Liver (tissue), 8 donors: ENCODE measurements at regions not wholly inside any gene's neighbourhood (a gene's known extent, or its start where the extent isn't known, plus 50 kb on each side); places are given as distances from the start of the nearest gene placed in this dataset.

Experiments used
- DNase-seq: peaks from one replicate; pipeline ENCODE4 v3.0.0-alpha.2; 2017; ENCODE audit warnings: low spot score
- H3K27ac ChIP-seq, 2 donors: one replicate each; pipeline ENCODE4 v1.7.0; 2013; ENCODE audit warnings: inconsistent platforms in 2 of 2, low read length in 2 of 2, control low read depth in 1 of 2, low read depth in 1 of 2, mild to moderate bottlenecking in 1 of 2
- H3K27me3 ChIP-seq, 4 donors: one replicate each; pipeline versions ENCODE4 v1.6.1 to v1.7.0; 2013; ENCODE audit warnings: low read length in 3 of 4, inconsistent platforms in 1 of 4, mild to moderate bottlenecking in 1 of 4, moderate library complexity in 1 of 4; ENCODE audit not compliant: control insufficient read depth in 4 of 4, insufficient read depth in 4 of 4
- H3K36me3 ChIP-seq, 4 donors: one replicate each; pipeline versions ENCODE4 v1.6.1 to v1.7.0; 2013; ENCODE audit warnings: low read length in 3 of 4, mild to moderate bottlenecking in 3 of 4, low read depth in 1 of 4, moderate library complexity in 1 of 4; ENCODE audit not compliant: control insufficient read depth in 4 of 4, insufficient read depth in 3 of 4
- H3K4me1 ChIP-seq, 4 donors: one replicate each; pipeline versions ENCODE4 v1.6.1 to v1.7.0; 2013; ENCODE audit warnings: low read length in 3 of 4, mild to moderate bottlenecking in 3 of 4, moderate library complexity in 1 of 4; ENCODE audit not compliant: control insufficient read depth in 4 of 4, insufficient read depth in 4 of 4
- H3K4me3 ChIP-seq, 3 donors: one replicate each; pipeline versions ENCODE4 v1.6.1 to v1.7.0; 2013; ENCODE audit warnings: low read length in 3 of 3, control low read depth in 1 of 3, low read depth in 1 of 3, mild to moderate bottlenecking in 1 of 3
- H3K9ac ChIP-seq, 2 donors: one replicate each; pipeline ENCODE4 v1.7.0; 2013; ENCODE audit warnings: low read length in 2 of 2, mild to moderate bottlenecking in 2 of 2, moderate library complexity in 2 of 2, control low read depth in 1 of 2, low read depth in 1 of 2
- H3K9me3 ChIP-seq, 4 donors: one replicate each; pipeline versions ENCODE4 v1.6.1 to v1.7.0; 2013; ENCODE audit warnings: low read length in 3 of 4; ENCODE audit not compliant: control insufficient read depth in 4 of 4
- EGR1 ChIP-seq, 2 donors: IDR thresholded peaks; 2 replicates each; pipeline ENCODE4 v1.6.1; 2016 to 2018; ENCODE audit warnings: antibody characterized with exemption in 2 of 2, low read depth in 2 of 2
- FOXA1 ChIP-seq: IDR thresholded peaks from 2 replicates; pipeline ENCODE4 v1.6.1; 2016; ENCODE audit warnings: antibody characterized with exemption
- FOXA2 ChIP-seq: IDR thresholded peaks from 2 replicates; pipeline ENCODE4 v1.6.1; 2016; ENCODE audit warnings: antibody characterized with exemption
- GABPA ChIP-seq, 2 donors: IDR thresholded peaks in 1 of 2; conservative IDR thresholded peaks in 1 of 2; 2 replicates each; pipeline ENCODE4 v1.6.1; 2016; ENCODE audit warnings: antibody characterized with exemption in 2 of 2, mild to moderate bottlenecking in 1 of 2, moderate library complexity in 1 of 2
- HNF4A ChIP-seq, 2 donors: conservative IDR thresholded peaks; 2 replicates each; pipeline ENCODE4 v1.6.1; 2016; ENCODE audit warnings: antibody characterized with exemption in 2 of 2, mild to moderate bottlenecking in 2 of 2
- HNF4G ChIP-seq: IDR thresholded peaks from 2 replicates; pipeline ENCODE4 v1.6.1; 2016; ENCODE audit warnings: antibody characterized with exemption
- JUND ChIP-seq, 2 donors: IDR thresholded peaks; 2 replicates each; pipeline ENCODE4 v1.6.1; 2016; ENCODE audit warnings: antibody characterized with exemption in 2 of 2
- RAD21 ChIP-seq, 2 donors: IDR thresholded peaks; 2 replicates each; pipeline ENCODE4 v1.6.1; 2016; ENCODE audit warnings: antibody characterized with exemption in 2 of 2, mild to moderate bottlenecking in 2 of 2
- RXRA ChIP-seq, 2 donors: IDR thresholded peaks; 2 replicates each; pipeline ENCODE4 v1.6.1; 2017 to 2018; ENCODE audit warnings: antibody characterized with exemption in 2 of 2, mild to moderate bottlenecking in 1 of 2
- SP1 ChIP-seq: IDR thresholded peaks from 2 replicates; pipeline ENCODE4 v1.6.1; 2018; ENCODE audit warnings: antibody characterized with exemption, mild to moderate bottlenecking
- TAF1 ChIP-seq: conservative IDR thresholded peaks from 2 replicates; pipeline ENCODE4 v1.6.1; 2016; ENCODE audit warnings: antibody characterized with exemption, mild to moderate bottlenecking
- YY1 ChIP-seq: IDR thresholded peaks from 2 replicates; pipeline ENCODE4 v1.6.1; 2016; ENCODE audit warnings: antibody characterized with exemption, mild to moderate bottlenecking
- WGBS: extraction: QIAGEN DNeasy Blood & Tissue Kit; methylation state at CpG from one replicate; pipeline ENCODE4 v1.1.7; 2013; 5-methylcytosine and 5-hydroxymethylcytosine counted together
- TF ChIP-seq, protein P1 (sequence below): IDR thresholded peaks from 2 replicates; pipeline ENCODE4 v1.6.1; 2016; ENCODE audit warnings: antibody characterized with exemption
- TF ChIP-seq, protein P2 (sequence below): fragments of 150-350 bp; IDR thresholded peaks from 2 replicates; pipeline ENCODE4 v1.5.1; 2017; ENCODE audit warnings: improper control_type of control experiment, low read depth, low read length; ENCODE audit not compliant: missing input control
- TF ChIP-seq, protein P3 (sequence below): IDR thresholded peaks from 2 replicates; pipeline ENCODE4 v1.6.1; 2016; ENCODE audit warnings: antibody characterized with exemption, mild to moderate bottlenecking
- TF ChIP-seq, protein P4 (sequence below): IDR thresholded peaks from 2 replicates; pipeline ENCODE4 v1.6.1; 2016; ENCODE audit warnings: antibody characterized with exemption
- donor health status: healthy.
- donor health status: healthy.
- donor health status: healthy.
- donor health status: healthy.
- donor health status: healthy.

DNA sequence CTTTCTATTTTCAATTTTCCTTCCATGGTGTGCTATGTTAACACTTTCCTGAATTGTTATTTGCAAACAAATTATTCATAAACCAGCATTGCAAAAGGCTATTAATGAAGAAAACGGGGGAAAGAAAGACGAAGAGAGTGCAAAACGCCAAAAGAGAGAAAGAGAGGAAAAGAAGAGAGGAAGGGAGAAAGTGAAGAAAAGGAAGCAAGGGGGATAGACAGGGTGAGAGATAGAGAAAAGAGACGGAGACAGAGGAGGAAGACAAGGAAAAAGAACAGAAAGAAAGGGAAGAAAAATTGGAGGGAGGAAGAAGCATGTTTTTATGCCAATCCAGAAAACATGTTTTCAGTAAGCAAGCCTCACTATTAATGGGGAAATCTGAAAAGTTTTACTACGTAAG is 310.6 kb downstream of the TFEC start (continued):
- TF ChIP-seq HNF4G = no peak
- TF ChIP-seq, protein P1, sequence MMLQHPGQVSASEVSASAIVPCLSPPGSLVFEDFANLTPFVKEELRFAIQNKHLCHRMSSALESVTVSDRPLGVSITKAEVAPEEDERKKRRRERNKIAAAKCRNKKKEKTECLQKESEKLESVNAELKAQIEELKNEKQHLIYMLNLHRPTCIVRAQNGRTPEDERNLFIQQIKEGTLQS = no peak
- no peak for TF ChIP-seq GABPA (IDR thresholded peaks at IDR 0.05 in 1 of 2, conservative IDR thresholded peaks at IDR 0.05 in 1 of 2)
- no peak for TF ChIP-seq RXRA (IDR thresholded peaks at IDR 0.05)

DNA sequence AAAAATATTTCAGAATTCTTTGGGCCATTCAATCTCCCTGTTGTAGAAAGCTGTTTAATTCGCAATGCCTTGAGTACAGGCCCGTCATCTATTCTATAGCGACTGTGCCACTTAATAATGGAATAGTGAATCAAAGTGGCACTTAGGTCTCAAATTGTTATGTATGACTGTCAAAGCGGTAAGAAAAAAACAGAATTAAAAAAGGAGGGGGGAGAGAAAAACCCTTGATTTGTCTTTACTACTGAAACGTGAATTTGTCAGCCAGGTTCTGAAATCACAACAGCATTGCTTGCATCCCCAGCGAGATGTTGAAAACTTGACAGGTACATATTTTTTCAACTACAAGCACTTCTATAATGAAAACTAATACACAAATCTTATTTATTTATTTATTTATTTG is 320.9 kb downstream of the TFEC start:
- Histone ChIP-seq H3K4me3 (no peak overlapping the region), H3K36me3 (no peaks in the 10 kb centered on the region), H3K9ac (no peak overlapping the region), H3K9me3 (no peaks in the 10 kb centered on the region), H3K27me3 (no peaks in the 10 kb centered on the region), H3K27ac (no peak overlapping the region), H3K4me1 (peaks cover 0 to 2% (median 0%) of the 10 kb centered on the region in 4 donors)
- TF ChIP-seq HNF4A (conservative IDR thresholded peaks at IDR 0.05) = no peak
- no peak for TF ChIP-seq GABPA (IDR thresholded peaks at IDR 0.05 in 1 of 2, conservative IDR thresholded peaks at IDR 0.05 in 1 of 2)
- no peak for TF ChIP-seq FOXA2
- TF ChIP-seq, protein P2, sequence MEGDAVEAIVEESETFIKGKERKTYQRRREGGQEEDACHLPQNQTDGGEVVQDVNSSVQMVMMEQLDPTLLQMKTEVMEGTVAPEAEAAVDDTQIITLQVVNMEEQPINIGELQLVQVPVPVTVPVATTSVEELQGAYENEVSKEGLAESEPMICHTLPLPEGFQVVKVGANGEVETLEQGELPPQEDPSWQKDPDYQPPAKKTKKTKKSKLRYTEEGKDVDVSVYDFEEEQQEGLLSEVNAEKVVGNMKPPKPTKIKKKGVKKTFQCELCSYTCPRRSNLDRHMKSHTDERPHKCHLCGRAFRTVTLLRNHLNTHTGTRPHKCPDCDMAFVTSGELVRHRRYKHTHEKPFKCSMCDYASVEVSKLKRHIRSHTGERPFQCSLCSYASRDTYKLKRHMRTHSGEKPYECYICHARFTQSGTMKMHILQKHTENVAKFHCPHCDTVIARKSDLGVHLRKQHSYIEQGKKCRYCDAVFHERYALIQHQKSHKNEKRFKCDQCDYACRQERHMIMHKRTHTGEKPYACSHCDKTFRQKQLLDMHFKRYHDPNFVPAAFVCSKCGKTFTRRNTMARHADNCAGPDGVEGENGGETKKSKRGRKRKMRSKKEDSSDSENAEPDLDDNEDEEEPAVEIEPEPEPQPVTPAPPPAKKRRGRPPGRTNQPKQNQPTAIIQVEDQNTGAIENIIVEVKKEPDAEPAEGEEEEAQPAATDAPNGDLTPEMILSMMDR = no peak
- TF ChIP-seq JUND (IDR thresholded peaks at IDR 0.05) = no peak
- no peak for TF ChIP-seq RAD21 (IDR thresholded peaks at IDR 0.05)
- TF ChIP-seq SP1 = no peak
- TF ChIP-seq, protein P3, sequence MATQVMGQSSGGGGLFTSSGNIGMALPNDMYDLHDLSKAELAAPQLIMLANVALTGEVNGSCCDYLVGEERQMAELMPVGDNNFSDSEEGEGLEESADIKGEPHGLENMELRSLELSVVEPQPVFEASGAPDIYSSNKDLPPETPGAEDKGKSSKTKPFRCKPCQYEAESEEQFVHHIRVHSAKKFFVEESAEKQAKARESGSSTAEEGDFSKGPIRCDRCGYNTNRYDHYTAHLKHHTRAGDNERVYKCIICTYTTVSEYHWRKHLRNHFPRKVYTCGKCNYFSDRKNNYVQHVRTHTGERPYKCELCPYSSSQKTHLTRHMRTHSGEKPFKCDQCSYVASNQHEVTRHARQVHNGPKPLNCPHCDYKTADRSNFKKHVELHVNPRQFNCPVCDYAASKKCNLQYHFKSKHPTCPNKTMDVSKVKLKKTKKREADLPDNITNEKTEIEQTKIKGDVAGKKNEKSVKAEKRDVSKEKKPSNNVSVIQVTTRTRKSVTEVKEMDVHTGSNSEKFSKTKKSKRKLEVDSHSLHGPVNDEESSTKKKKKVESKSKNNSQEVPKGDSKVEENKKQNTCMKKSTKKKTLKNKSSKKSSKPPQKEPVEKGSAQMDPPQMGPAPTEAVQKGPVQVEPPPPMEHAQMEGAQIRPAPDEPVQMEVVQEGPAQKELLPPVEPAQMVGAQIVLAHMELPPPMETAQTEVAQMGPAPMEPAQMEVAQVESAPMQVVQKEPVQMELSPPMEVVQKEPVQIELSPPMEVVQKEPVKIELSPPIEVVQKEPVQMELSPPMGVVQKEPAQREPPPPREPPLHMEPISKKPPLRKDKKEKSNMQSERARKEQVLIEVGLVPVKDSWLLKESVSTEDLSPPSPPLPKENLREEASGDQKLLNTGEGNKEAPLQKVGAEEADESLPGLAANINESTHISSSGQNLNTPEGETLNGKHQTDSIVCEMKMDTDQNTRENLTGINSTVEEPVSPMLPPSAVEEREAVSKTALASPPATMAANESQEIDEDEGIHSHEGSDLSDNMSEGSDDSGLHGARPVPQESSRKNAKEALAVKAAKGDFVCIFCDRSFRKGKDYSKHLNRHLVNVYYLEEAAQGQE = no peak
- TF ChIP-seq FOXA1 = no peak
- TF ChIP-seq, protein P4, sequence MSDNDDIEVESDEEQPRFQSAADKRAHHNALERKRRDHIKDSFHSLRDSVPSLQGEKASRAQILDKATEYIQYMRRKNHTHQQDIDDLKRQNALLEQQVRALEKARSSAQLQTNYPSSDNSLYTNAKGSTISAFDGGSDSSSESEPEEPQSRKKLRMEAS = no peak
- TF ChIP-seq TAF1 = no peak
- no peak for DNase-seq
- 95% methylated on average over 6 of the region's 6 CpGs for WGBS

DNA sequence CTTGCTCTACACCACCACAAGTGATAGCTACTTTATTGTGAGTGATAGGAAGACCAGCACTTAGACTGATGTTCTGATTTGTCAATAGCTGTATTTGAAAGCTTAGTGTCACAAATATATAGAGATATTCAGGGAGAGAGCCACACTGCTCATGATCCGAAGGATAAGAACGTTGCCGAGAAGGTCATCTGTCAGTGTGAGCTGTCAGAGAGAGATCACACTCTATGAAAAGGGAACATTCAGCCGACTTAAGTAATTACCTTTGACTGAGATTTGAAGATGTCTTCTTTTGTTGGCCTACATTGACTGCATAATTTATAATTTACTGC is 322.6 kb downstream of the TFEC start:
- Histone ChIP-seq H3K27me3 (no peaks in the 10 kb centered on the region), H3K9me3 (no peaks in the 10 kb centered on the region), H3K4me3 (no peak overlapping the region), H3K36me3 (no peaks in the 10 kb centered on the region), H3K27ac (no peak overlapping the region), H3K9ac (no peak overlapping the region), H3K4me1 (peaks cover 0 to 2% (median 0%) of the 10 kb centered on the region in 4 donors)
- WGBS = 78% methylated on average over 4 of the region's 4 CpGs
- no peak for DNase-seq
- TF ChIP-seq HNF4G (no peak), YY1 (no peak), EGR1 (IDR thresholded peaks at IDR 0.05; ENCODE audit: low read depth in 2 of 2) (no peak), RXRA (IDR thresholded peaks at IDR 0.05) (no peak)
- TF ChIP-seq, protein P4 = no peak
